ENCODE measurements at regions not wholly inside any gene's neighbourhood (a gene's known extent, or its start where the extent isn't known, plus 50 kb on each side); places are given as distances from the start of the nearest gene placed in this dataset.
"Not testable (repeated sequence)": the region's sequence is repeated elsewhere in the genome, so short reads cannot be mapped to it uniquely, and the experiment has no call there.

- intact Hi-C loops (cut with DNase I); H3K36me3 ChIP-seq; DNase-seq; H3K27me3 ChIP-seq; H3K9me3 ChIP-seq: not testable (repeated sequence)
- ATAC-seq: peak; percentile 59 to 99 (median 90)
- WGBS, 2 donors: 0% methylated on average over 1 of the region's 31 CpGs; no CpG with 5 or more reads in 1 of the 2 donors
- TF ChIP-seq, protein P1, sequence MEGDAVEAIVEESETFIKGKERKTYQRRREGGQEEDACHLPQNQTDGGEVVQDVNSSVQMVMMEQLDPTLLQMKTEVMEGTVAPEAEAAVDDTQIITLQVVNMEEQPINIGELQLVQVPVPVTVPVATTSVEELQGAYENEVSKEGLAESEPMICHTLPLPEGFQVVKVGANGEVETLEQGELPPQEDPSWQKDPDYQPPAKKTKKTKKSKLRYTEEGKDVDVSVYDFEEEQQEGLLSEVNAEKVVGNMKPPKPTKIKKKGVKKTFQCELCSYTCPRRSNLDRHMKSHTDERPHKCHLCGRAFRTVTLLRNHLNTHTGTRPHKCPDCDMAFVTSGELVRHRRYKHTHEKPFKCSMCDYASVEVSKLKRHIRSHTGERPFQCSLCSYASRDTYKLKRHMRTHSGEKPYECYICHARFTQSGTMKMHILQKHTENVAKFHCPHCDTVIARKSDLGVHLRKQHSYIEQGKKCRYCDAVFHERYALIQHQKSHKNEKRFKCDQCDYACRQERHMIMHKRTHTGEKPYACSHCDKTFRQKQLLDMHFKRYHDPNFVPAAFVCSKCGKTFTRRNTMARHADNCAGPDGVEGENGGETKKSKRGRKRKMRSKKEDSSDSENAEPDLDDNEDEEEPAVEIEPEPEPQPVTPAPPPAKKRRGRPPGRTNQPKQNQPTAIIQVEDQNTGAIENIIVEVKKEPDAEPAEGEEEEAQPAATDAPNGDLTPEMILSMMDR (IDR thresholded peaks at IDR 0.05): peak in 1 of 9 donors; percentile 36
- Histone ChIP-seq H3K4me3 (peak overlapping the region; percentile 14 to 63 (median 58)), H3K4me1 (peaks cover 0 to 12% (median 3%) of the 10 kb centered on the region in 9 donors), H3K27ac (peak overlapping the region; percentile 72 to 90 (median 87))
Measured at GRCh38 chr5:34245032-34245394, 202.0 kb upstream of the C1QTNF3 start.

- WGBS, 2 donors: 76 to 82% methylated on average over 2 of the region's 2 CpGs
- Histone ChIP-seq H3K4me3 (peak overlapping the region in 7 of 10 donors; percentile 5 to 29 (median 20)), H3K4me1 (peaks cover 0 to 12% (median 3%) of the 10 kb centered on the region in 9 donors), H3K27ac (peak overlapping the region in 3 of 10 donors; percentile 15 to 58 (median 29))
- intact Hi-C loops (cut with DNase I); H3K9me3 ChIP-seq; H3K27me3 ChIP-seq; DNase-seq; H3K36me3 ChIP-seq; ATAC-seq: not testable (repeated sequence)
Measured at GRCh38 chr5:34245813-34246212, 202.8 kb upstream of the C1QTNF3 start.

- intact Hi-C loops (cut with DNase I); DNase-seq; H3K27me3 ChIP-seq: not testable (repeated sequence)
Measured at GRCh38 chr5:34258598-34258997, 215.6 kb upstream of the C1QTNF3 start.

DNA sequence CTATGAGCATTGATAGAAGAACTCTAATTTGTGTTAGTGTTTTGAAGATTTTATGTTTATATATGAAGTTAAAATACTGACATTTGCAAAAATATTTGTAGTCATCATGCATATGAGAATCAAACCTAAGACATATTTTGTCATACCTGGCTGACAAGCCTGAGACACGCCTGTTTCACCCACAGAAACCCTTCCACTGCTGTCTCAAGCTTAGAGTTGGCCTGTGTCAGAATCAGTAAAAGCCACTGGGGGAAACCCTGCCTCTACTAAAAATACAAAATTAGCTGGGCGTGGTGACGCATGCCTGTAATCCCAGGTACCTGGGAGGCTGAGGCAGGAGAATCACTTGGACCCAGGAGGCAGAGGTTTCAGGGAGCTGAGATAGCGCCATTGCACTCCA is 218.0 kb upstream of the C1QTNF3 start:
- H3K9me3 ChIP-seq; H3K36me3 ChIP-seq; ATAC-seq; intact Hi-C loops (cut with DNase I); H3K27me3 ChIP-seq; H3K4me1 ChIP-seq; H3K27ac ChIP-seq; H3K4me3 ChIP-seq; DNase-seq: not testable (repeated sequence)
- WGBS, 2 donors: 62 to 66% methylated on average over 3 of the region's 4 CpGs

More at GRCh38 chr5:34258598-34258997, 215.6 kb upstream of the C1QTNF3 start:
- not testable (repeated sequence) for H3K9me3 ChIP-seq, H3K27ac ChIP-seq, H3K4me3 ChIP-seq, ATAC-seq, H3K36me3 ChIP-seq, H3K4me1 ChIP-seq

- H3K4me1 ChIP-seq, H3K27me3 ChIP-seq, ATAC-seq: not testable (repeated sequence)
Measured at GRCh38 chr5:34266151-34266550, 223.1 kb upstream of the C1QTNF3 start.

GRCh38 chr5:34296759-34297158 is 253.7 kb upstream of the C1QTNF3 start:
- H3K4me3 ChIP-seq; DNase-seq; intact Hi-C loops (cut with DNase I); H3K27me3 ChIP-seq; H3K36me3 ChIP-seq; H3K27ac ChIP-seq; H3K4me1 ChIP-seq; ATAC-seq; H3K9me3 ChIP-seq: not testable (repeated sequence)
- 50 to 52% methylated on average over 1 of the region's 1 CpG for WGBS, 2 donors

More at GRCh38 chr5:34266151-34266550, 223.1 kb upstream of the C1QTNF3 start:
- H3K9me3 ChIP-seq; H3K27ac ChIP-seq; intact Hi-C loops (cut with DNase I); H3K4me3 ChIP-seq; H3K36me3 ChIP-seq; DNase-seq: not testable (repeated sequence)

DNA sequence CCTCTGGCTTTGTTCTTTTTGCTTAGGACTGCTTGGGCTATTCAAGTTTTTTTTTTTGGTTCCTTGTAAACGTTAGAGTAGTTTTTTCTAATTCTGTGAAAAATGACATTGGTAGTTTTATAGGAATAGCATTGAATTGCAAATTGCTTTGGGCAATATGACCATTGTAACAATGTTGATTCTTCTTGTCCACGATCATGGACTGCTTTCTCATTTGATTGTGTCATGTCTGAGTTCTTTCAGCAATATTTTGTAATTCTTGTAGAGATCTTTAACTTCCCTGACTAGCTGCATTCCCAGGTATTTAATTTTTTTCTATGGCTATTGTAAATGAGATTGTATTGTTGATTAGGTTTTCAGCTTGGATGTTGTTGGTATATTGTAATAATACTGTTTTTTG is 286.2 kb upstream of the C1QTNF3 start:
- H3K27me3 ChIP-seq, H3K27ac ChIP-seq, ATAC-seq, H3K36me3 ChIP-seq, H3K9me3 ChIP-seq, H3K4me3 ChIP-seq, DNase-seq, H3K4me1 ChIP-seq: not testable (repeated sequence)
- intact Hi-C loops (cut with DNase I): loop anchor here in 1 of 10 donors (5.0 kb wide), 1 partner anchor 163 kb away; no protein-coding TSS in a partner anchor
- 67 to 70% methylated on average over 2 of the region's 2 CpGs for WGBS, 2 donors

DNA sequence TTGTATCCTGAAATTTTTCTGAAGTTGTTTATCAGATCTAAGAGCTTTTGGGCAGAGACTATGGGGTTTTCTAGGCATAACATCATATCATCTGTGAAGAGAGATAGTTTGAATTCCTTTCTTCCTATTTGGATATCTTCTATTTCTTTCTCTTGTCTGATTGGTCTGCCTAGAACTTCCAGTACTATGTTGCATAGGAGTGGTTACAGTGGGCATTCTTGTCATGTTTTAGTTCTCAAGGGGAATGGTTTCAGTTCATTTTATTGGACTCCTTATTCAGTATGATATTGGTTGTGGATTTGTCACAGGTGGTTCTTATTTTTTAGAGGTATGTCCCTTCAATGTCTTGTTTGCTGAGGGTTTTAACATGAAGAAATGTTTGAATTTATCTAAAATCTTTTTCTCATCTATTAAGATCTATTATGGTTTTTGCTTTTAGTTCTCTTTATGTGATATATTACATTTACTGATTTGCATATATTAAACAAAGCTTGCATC is 286.6 kb upstream of the C1QTNF3 start:
- not testable (repeated sequence) for H3K36me3 ChIP-seq, H3K4me3 ChIP-seq, H3K27ac ChIP-seq, H3K9me3 ChIP-seq, ATAC-seq, DNase-seq, H3K4me1 ChIP-seq, H3K27me3 ChIP-seq
- intact Hi-C loops (cut with DNase I): loop anchor here in 1 of 10 donors (5.0 kb wide), 1 partner anchor 163 kb away; no protein-coding TSS in a partner anchor

- H3K4me3 ChIP-seq; H3K27ac ChIP-seq; H3K36me3 ChIP-seq; intact Hi-C loops (cut with DNase I); H3K4me1 ChIP-seq; DNase-seq; H3K27me3 ChIP-seq; H3K9me3 ChIP-seq; ATAC-seq: not testable (repeated sequence)
Measured at GRCh38 chr5:34331928-34332454, 289.0 kb upstream of the C1QTNF3 start.

DNA sequence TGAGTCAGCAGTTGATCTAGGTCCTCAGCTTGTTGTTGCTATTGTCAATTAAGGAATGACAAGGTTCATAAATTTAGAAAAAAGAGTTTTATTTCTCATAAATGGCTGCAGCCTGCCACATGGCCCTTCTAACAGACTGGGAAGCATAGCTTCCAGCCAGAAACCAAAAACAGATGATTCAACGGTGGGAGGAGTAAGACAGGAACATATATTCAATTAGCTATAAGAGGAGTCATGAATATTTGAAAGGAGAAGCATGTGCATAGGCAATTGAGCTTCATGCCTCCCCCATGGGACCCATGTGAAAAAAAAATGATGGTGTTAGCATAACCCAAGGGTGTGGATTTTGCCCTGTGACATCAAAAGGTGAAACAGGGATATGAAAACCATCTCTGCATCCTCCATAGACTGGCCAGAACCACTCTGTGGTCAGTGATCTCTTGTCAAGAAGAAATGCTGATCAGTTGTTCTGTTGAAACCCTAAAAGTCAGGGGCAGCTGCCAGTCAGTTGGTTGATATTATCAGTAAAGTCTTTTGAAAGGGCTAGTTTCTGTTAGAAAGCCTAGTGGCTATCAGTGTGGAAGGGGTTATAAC is 296.5 kb upstream of the C1QTNF3 start:
- H3K36me3 ChIP-seq; H3K4me1 ChIP-seq; ATAC-seq; intact Hi-C loops (cut with DNase I); H3K9me3 ChIP-seq; H3K27ac ChIP-seq; H3K4me3 ChIP-seq; DNase-seq; H3K27me3 ChIP-seq: not testable (repeated sequence)
- WGBS, 2 donors: 80 to 81% methylated on average over 1 of the region's 1 CpG

- H3K36me3 ChIP-seq; DNase-seq; H3K9me3 ChIP-seq; H3K27ac ChIP-seq; H3K4me1 ChIP-seq; H3K27me3 ChIP-seq; intact Hi-C loops (cut with DNase I); ATAC-seq; H3K4me3 ChIP-seq: not testable (repeated sequence)
- WGBS, 2 donors: 96% methylated on average over 2 of the region's 2 CpGs
Measured at GRCh38 chr5:34354440-34354839, 301.7 kb upstream of the RAI14 start.

All from heart right ventricle (tissue), 16 donors.